ENCODE measurements at regions not wholly inside any gene's neighbourhood (a gene's known extent, or its start where the extent isn't known, plus 50 kb on each side); places are given as distances from the start of the nearest gene placed in this dataset.

GRCh38 chr17:74079537-74080300 lies 123.8 kb upstream of the RPL38 start:
- no peak for FAIRE-seq
- in situ Hi-C loops (cut with MboI) = no loop called here
- CTCF ChIA-PET (ENCODE audit: low intra/inter-chr PET ratio) = no interaction called here

DNA sequence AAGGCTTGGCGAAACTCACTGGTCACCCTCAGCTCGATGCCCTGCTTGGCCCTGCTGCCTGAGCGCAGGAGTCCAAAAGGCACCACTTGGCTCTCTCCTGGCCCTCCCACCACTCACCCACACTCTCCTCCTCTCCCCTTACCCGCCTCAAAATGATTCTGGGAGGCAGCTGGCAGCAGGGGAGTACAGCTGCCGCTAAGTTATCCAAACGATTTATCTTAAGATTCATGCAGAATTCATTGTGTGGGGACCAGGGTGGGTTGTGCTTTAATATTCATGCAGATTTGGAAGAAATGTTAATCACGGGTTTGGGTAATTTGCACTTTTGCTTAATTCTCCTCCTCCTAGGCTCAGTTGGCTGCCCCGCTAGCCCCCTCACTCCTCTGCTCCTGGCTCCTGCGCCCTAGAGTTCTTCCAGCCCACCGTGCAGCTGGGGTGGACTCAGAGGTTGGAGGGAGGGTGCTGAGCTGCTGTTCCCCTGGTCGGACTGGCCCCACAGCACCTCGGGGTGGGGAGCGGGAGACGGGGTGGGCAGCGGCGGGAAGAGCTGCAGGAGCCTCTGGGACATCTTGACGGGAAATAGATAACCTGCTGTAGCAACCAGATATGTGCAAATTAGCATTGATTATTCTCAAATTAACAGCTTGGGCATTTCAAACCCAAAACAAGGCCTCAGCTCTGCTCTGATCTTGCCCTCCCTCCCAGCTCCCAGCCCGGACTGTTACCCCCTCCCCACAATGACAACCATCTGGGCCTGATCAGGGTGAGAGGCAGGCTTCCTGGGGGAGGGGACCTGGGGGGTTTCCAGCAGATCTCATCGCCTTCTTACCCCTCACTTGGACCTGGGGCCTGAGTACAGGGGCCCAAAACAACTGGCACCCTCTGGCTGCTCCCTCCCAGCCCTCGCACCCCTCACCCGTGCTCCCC lies 122.6 kb upstream of the RPL38 start:
- H3K4me3 ChIP-seq = no peak overlapping the region
- intact Hi-C loops (cut with micrococcal nuclease) (no loop called here), in situ Hi-C loops (cut with MboI) (no loop called here)
- FAIRE-seq (no peak), ATAC-seq (no peak), DNase-seq (ENCODE audit: extremely low read depth in 1 of 4, low spot score in 3 of 4) (no peak)
- H3K9me1 ChIP-seq (ENCODE audit: control insufficient read depth, insufficient read depth, low read length) = no peaks in the 10 kb centered on the region
- H3K79me2 ChIP-seq (ENCODE audit: control insufficient read depth, insufficient read depth, low read length) = no peaks in the 10 kb centered on the region
- WGBS (ENCODE audit: insufficient coverage, low coverage, missing lambda C conversion rate) = under 1% methylated on average over 17 of the region's 21 CpGs
- H2AFZ ChIP-seq (ENCODE audit: low read depth, low read length) = no peak overlapping the region
- no peaks in the 10 kb centered on the region for H4K20me1 ChIP-seq (replicated peaks; ENCODE audit: control insufficient read depth, insufficient read depth, low read length)
- no peaks in the 10 kb centered on the region for H3K4me1 ChIP-seq (replicated peaks in 1 of 2; ENCODE audit: control insufficient read depth in 2 of 2, insufficient read depth in 2 of 2, low read length in 2 of 2)
- H3K27ac ChIP-seq (ENCODE audit: extremely low read depth, low read depth, low read length) = no peak overlapping the region
- CTCF ChIA-PET (ENCODE audit: low intra/inter-chr PET ratio) = no interaction called here
- H3K4me2 ChIP-seq (ENCODE audit: insufficient read depth, low read length) = no peak overlapping the region
- no peaks in the 10 kb centered on the region for H3K9me3 ChIP-seq (replicated peaks; ENCODE audit: control insufficient read depth, insufficient read depth, low read depth, low read length)
- BruUV-seq (replicated peaks) = no TSS peak
- POLR2A ChIA-PET = no interaction called here
- H3K9ac ChIP-seq (ENCODE audit: insufficient read depth in 1 of 2, low read depth in 2 of 2, low read length in 2 of 2) = no peak overlapping the region
- no peaks in the 10 kb centered on the region for H3K36me3 ChIP-seq (ENCODE audit: control insufficient read depth, insufficient read depth, low read length)
- peaks cover 0 to 18% of the 10 kb centered on the region in 2 experiments; a peak in 2 of 5 replicates for H3K27me3 ChIP-seq (ENCODE audit: control insufficient read depth in 2 of 2, insufficient read depth in 2 of 2, low read length in 2 of 2)
- TF ChIP-seq CHAMP1 (IDR thresholded peaks at IDR 0.05) (no peak), MBD1 (CRISPR knock-in tag; IDR thresholded peaks at IDR 0.05) (no peak), ZBTB43 (CRISPR knock-in tag; IDR thresholded peaks at IDR 0.05) (no peak), SREBF2 (CRISPR knock-in tag; IDR thresholded peaks at IDR 0.05) (no peak)

More at GRCh38 chr17:74079537-74080300, 123.8 kb upstream of the RPL38 start:
- intact Hi-C loops (cut with micrococcal nuclease) = no loop called here
- H3K27ac ChIP-seq (ENCODE audit: extremely low read depth, low read depth, low read length) = no peak overlapping the region
- H4K20me1 ChIP-seq (replicated peaks; ENCODE audit: control insufficient read depth, insufficient read depth, low read length) = no peaks in the 10 kb centered on the region
- H3K36me3 ChIP-seq (ENCODE audit: control insufficient read depth, insufficient read depth, low read length) = no peaks in the 10 kb centered on the region
- no peaks in the 10 kb centered on the region for H3K4me1 ChIP-seq (replicated peaks in 1 of 2; ENCODE audit: control insufficient read depth in 2 of 2, insufficient read depth in 2 of 2, low read length in 2 of 2)
- no peak overlapping the region for H2AFZ ChIP-seq (ENCODE audit: low read depth, low read length)
- DNase-seq (ENCODE audit: extremely low read depth in 1 of 4, low spot score in 3 of 4) (no peak), ATAC-seq (no peak)
- under 1% methylated on average over 9 of the region's 11 CpGs for WGBS (ENCODE audit: insufficient coverage, low coverage, missing lambda C conversion rate)
- H3K9me1 ChIP-seq (ENCODE audit: control insufficient read depth, insufficient read depth, low read length) = no peaks in the 10 kb centered on the region
- H3K4me2 ChIP-seq (ENCODE audit: insufficient read depth, low read length) = no peak overlapping the region
- H3K9ac ChIP-seq (ENCODE audit: insufficient read depth in 1 of 2, low read depth in 2 of 2, low read length in 2 of 2) = no peak overlapping the region
- BruUV-seq (replicated peaks) = no TSS peak
- no peak overlapping the region for H3K4me3 ChIP-seq
- H3K9me3 ChIP-seq (replicated peaks; ENCODE audit: control insufficient read depth, insufficient read depth, low read depth, low read length) = no peaks in the 10 kb centered on the region
- no peak for TF ChIP-seq ZC3H4 (CRISPR knock-in tag; IDR thresholded peaks at IDR 0.05; ENCODE audit: borderline replicate concordance)
- TF ChIP-seq ZNF41 (CRISPR knock-in tag; conservative IDR thresholded peaks at IDR 0.05) = no peak
- no peaks in the 10 kb centered on the region for H3K79me2 ChIP-seq (ENCODE audit: control insufficient read depth, insufficient read depth, low read length)
- peaks cover 0 to 18% of the 10 kb centered on the region in 2 experiments; a peak in 2 of 5 replicates for H3K27me3 ChIP-seq (ENCODE audit: control insufficient read depth in 2 of 2, insufficient read depth in 2 of 2, low read length in 2 of 2)
- POLR2A ChIA-PET = interaction anchor here (0.8 kb wide), 1 partner anchor 8 kb away, joined by 3 read pairs; no protein-coding TSS in a partner anchor
